ENCODE measurements at regions not wholly inside any gene's neighbourhood (a gene's known extent, or its start where the extent isn't known, plus 50 kb on each side); places are given as distances from the start of the nearest gene placed in this dataset.
"Not testable (repeated sequence)": the region's sequence is repeated elsewhere in the genome, so short reads cannot be mapped to it uniquely, and the experiment has no call there.

GRCh38 chr1:163442895-163443294, 121.1 kb downstream of the NUF2 start:
- no peaks in the 10 kb centered on the region for H3K9me3 Mint-ChIP-seq
- intact Hi-C loops (cut with micrococcal nuclease) = no loop called here
- H3K27me3 Mint-ChIP-seq = peaks cover 7% of the 10 kb centered on the region
- no peaks in the 10 kb centered on the region for H3K4me1 Mint-ChIP-seq (ENCODE audit: low read depth)
- no peak overlapping the region for H3K4me3 Mint-ChIP-seq
- H3K36me3 Mint-ChIP-seq (ENCODE audit: low read depth) = no peaks in the 10 kb centered on the region
- no peak overlapping the region for H3K27ac Mint-ChIP-seq

GRCh38 chr1:163443863-163444262, 122.1 kb downstream of the NUF2 start:
- Mint-ChIP-seq H3K36me3 (ENCODE audit: low read depth) (no peaks in the 10 kb centered on the region), H3K4me3 (no peak overlapping the region), H3K27me3 (peaks cover 5% of the 10 kb centered on the region), H3K9me3 (no peaks in the 10 kb centered on the region), H3K27ac (no peak overlapping the region), H3K4me1 (ENCODE audit: low read depth) (no peaks in the 10 kb centered on the region)
- intact Hi-C loops (cut with micrococcal nuclease) = no loop called here

- Mint-ChIP-seq H3K27me3 (peaks cover 3% of the 10 kb centered on the region), H3K36me3 (ENCODE audit: low read depth) (no peaks in the 10 kb centered on the region), H3K9me3 (no peaks in the 10 kb centered on the region), H3K4me3 (no peak overlapping the region), H3K4me1 (ENCODE audit: low read depth) (no peaks in the 10 kb centered on the region), H3K27ac (no peak overlapping the region)
- intact Hi-C loops (cut with micrococcal nuclease) = no loop called here
These were observed 122.9 kb downstream of the NUF2 start for GRCh38 chr1:163444665-163445064.

DNA sequence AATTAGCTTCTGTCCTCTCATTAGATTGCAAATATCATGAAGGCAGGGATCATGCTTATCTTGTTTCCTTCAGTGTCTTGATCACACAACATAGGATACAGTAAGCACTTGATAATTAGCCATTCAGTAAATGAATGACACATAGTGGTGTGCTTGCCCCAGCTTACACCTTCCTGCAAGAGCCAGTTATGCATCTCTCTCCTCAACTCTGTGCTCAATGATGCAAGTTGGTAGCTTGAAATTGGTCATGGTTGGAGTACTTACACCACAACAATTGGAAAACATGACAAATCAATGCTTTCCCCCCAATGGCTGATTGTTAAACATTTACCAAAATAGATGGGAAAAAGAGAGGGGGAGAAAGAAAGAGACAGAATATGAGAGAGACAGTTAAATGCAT, 129.2 kb downstream of the NUF2 start:
- intact Hi-C loops (cut with micrococcal nuclease) = no loop called here

GRCh38 chr1:163459539-163459938, 137.8 kb downstream of the NUF2 start:
- no peak overlapping the region for H3K27ac Mint-ChIP-seq
- intact Hi-C loops (cut with micrococcal nuclease) = no loop called here
- H3K4me3 Mint-ChIP-seq = no peak overlapping the region
- no peaks in the 10 kb centered on the region for H3K27me3 Mint-ChIP-seq
- H3K4me1 Mint-ChIP-seq (ENCODE audit: low read depth) = no peaks in the 10 kb centered on the region
- H3K36me3 Mint-ChIP-seq (ENCODE audit: low read depth) = no peaks in the 10 kb centered on the region
- H3K9me3 Mint-ChIP-seq = peaks cover 13% of the 10 kb centered on the region

More for the DNA sequence above, 129.2 kb downstream of the NUF2 start:
- Mint-ChIP-seq H3K36me3 (ENCODE audit: low read depth) (no peaks in the 10 kb centered on the region), H3K4me3 (no peak overlapping the region), H3K27ac (no peak overlapping the region), H3K9me3 (peaks cover 14% of the 10 kb centered on the region), H3K27me3 (no peaks in the 10 kb centered on the region), H3K4me1 (ENCODE audit: low read depth) (no peaks in the 10 kb centered on the region)

DNA sequence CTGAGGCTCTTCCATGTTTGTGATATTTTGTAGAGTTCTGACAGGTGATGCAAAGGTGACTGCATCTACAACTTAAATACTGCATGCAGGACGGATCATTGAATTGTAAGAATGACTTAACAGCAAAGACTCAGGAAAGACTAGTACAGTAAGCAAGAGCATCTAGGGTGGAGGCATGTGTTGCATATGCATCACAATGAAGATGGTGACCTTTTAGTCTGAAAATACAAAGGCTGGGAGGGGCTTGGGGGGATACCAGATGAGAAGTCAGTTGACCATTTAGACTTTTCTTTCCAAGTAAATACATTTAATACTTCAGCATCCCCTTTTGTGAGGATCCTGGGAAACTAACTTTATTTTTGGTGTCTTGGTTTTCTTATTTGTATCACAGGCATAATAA, 145.5 kb downstream of the NUF2 start:
- Mint-ChIP-seq H3K9me3 (no peaks in the 10 kb centered on the region), H3K4me1 (ENCODE audit: low read depth) (no peaks in the 10 kb centered on the region), H3K27ac (no peak overlapping the region), H3K4me3 (no peak overlapping the region), H3K36me3 (ENCODE audit: low read depth) (no peaks in the 10 kb centered on the region), H3K27me3 (no peaks in the 10 kb centered on the region)
- intact Hi-C loops (cut with micrococcal nuclease) = no loop called here

GRCh38 chr1:163471779-163472650, 150.3 kb downstream of the NUF2 start:
- H3K9me3 Mint-ChIP-seq = peaks cover 5% of the 10 kb centered on the region
- H3K27me3 Mint-ChIP-seq = no peaks in the 10 kb centered on the region
- H3K4me1 Mint-ChIP-seq (ENCODE audit: low read depth) = no peaks in the 10 kb centered on the region
- intact Hi-C loops (cut with micrococcal nuclease) = no loop called here
- no peak overlapping the region for H3K4me3 Mint-ChIP-seq
- no peaks in the 10 kb centered on the region for H3K36me3 Mint-ChIP-seq (ENCODE audit: low read depth)
- H3K27ac Mint-ChIP-seq = no peak overlapping the region

GRCh38 chr1:163472651-163473248, 151.0 kb downstream of the NUF2 start:
- intact Hi-C loops (cut with micrococcal nuclease) = no loop called here
- Mint-ChIP-seq H3K9me3 (peaks cover 11% of the 10 kb centered on the region), H3K27me3 (no peaks in the 10 kb centered on the region)

DNA sequence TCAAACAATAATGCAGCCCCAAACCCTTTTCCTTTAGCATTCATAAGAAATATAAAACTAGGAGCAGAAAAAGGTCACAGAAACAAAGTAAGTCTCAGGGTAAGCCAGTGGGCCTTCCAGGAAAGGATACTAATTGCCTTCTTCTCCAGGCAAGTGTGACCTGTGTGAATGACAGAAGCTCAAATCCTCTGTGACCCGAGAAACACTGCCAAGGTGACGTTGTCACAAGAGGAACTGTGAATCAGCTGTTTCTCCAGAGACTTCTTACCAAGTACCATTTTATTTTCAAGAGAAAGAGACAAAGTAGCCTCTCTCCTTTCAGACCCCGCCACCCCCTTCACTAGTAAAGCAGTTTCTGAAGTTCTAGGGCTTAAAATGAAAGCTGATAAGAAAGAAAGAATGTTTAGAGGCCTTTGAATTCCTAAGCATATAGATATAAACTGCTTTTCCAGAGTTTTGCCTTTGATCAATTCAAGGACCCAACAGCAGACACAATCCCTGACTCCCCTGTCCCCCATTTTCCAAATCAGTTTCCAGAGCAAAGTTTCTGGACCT, 155.6 kb downstream of the NUF2 start:
- Mint-ChIP-seq H3K4me1 (ENCODE audit: low read depth) (no peaks in the 10 kb centered on the region), H3K27me3 (peaks cover 1% of the 10 kb centered on the region), H3K27ac (no peak overlapping the region), H3K9me3 (peaks cover 53% of the 10 kb centered on the region), H3K4me3 (no peak overlapping the region), H3K36me3 (ENCODE audit: low read depth) (no peaks in the 10 kb centered on the region)
- intact Hi-C loops (cut with micrococcal nuclease) = no loop called here

More at GRCh38 chr1:163472651-163473248, 151.0 kb downstream of the NUF2 start:
- no peaks in the 10 kb centered on the region for H3K4me1 Mint-ChIP-seq (ENCODE audit: low read depth)
- no peaks in the 10 kb centered on the region for H3K36me3 Mint-ChIP-seq (ENCODE audit: low read depth)
- no peak overlapping the region for H3K4me3 Mint-ChIP-seq
- H3K27ac Mint-ChIP-seq = no peak overlapping the region

GRCh38 chr1:163498391-163499330, 176.9 kb downstream of the NUF2 start:
- H3K27ac Mint-ChIP-seq; H3K4me1 Mint-ChIP-seq (ENCODE audit: low read depth); H3K36me3 Mint-ChIP-seq (ENCODE audit: low read depth); H3K27me3 Mint-ChIP-seq; intact Hi-C loops (cut with micrococcal nuclease); H3K4me3 Mint-ChIP-seq: not testable (repeated sequence)
- peaks cover 39% of the 10 kb centered on the region for H3K9me3 Mint-ChIP-seq

- H3K9me3 Mint-ChIP-seq = peaks cover 24% of the 10 kb centered on the region
- intact Hi-C loops (cut with micrococcal nuclease) = no loop called here
- H3K36me3 Mint-ChIP-seq (ENCODE audit: low read depth) = no peaks in the 10 kb centered on the region
- no peaks in the 10 kb centered on the region for H3K4me1 Mint-ChIP-seq (ENCODE audit: low read depth)
- H3K27me3 Mint-ChIP-seq = no peaks in the 10 kb centered on the region
- no peak overlapping the region for H3K27ac Mint-ChIP-seq
- H3K4me3 Mint-ChIP-seq = no peak overlapping the region
These were observed 182.7 kb downstream of the NUF2 start for GRCh38 chr1:163504331-163504978.

- intact Hi-C loops (cut with micrococcal nuclease) = no loop called here
- no peaks in the 10 kb centered on the region for H3K36me3 Mint-ChIP-seq (ENCODE audit: low read depth)
- no peak overlapping the region for H3K4me3 Mint-ChIP-seq
- peaks cover 5% of the 10 kb centered on the region for H3K9me3 Mint-ChIP-seq
- no peaks in the 10 kb centered on the region for H3K4me1 Mint-ChIP-seq (ENCODE audit: low read depth)
- no peaks in the 10 kb centered on the region for H3K27me3 Mint-ChIP-seq
- H3K27ac Mint-ChIP-seq = no peak overlapping the region
These were observed 187.4 kb downstream of the NUF2 start for GRCh38 chr1:163509114-163509513.

- H3K4me3 Mint-ChIP-seq = no peak overlapping the region
- H3K36me3 Mint-ChIP-seq (ENCODE audit: low read depth) = no peaks in the 10 kb centered on the region
- H3K27ac Mint-ChIP-seq = no peak overlapping the region
- no peaks in the 10 kb centered on the region for H3K27me3 Mint-ChIP-seq
- H3K4me1 Mint-ChIP-seq (ENCODE audit: low read depth) = no peaks in the 10 kb centered on the region
- peaks cover 18% of the 10 kb centered on the region for H3K9me3 Mint-ChIP-seq
- intact Hi-C loops (cut with micrococcal nuclease) = no loop called here
These were observed 190.7 kb downstream of the NUF2 start for GRCh38 chr1:163512349-163512989.

Data from dendritic cell treated with granulocyte-macrophage colony-stimulating factor and Interleukin-4, amounts not matched to agents 40 ng/mL and 50 ng/mL, for 4 days (primary cell).